SK-N-SH treated with all-trans-retinoic acid at 6 μM for 48 hours (cell line): ENCODE measurements at regions not wholly inside any gene's neighbourhood (a gene's known extent, or its start where the extent isn't known, plus 50 kb on each side); places are given as distances from the start of the nearest gene placed in this dataset.

ENCODE experiments used
- ARNTL ChIP-seq: fragments of 450-650 bp; formaldehyde crosslinking; IDR thresholded peaks from 2 replicates; pipeline ENCODE4 v1.5.0; 2020; ENCODE audit warnings: low read depth, mild to moderate bottlenecking, moderate library complexity, borderline replicate concordance
- CSDC2 ChIP-seq: fragments of 250-450 bp; sonication (Bioruptor Pico); IDR thresholded peaks from 2 replicates; pipeline ENCODE4 v1.5.0; 2020; ENCODE audit warnings: mild to moderate bottlenecking, moderate library complexity
- ESRRG ChIP-seq: fragments of 250-450 bp; sonication (Bioruptor Pico); IDR thresholded peaks from 2 replicates; pipeline ENCODE4 v1.6.1; 2021; ENCODE audit warnings: mild to moderate bottlenecking
- POU6F1 ChIP-seq: fragments of 250-450 bp; sonication (Bioruptor Pico); IDR thresholded peaks from 2 replicates; pipeline ENCODE4 v1.8.0; 2021; ENCODE audit warnings: low read depth, mild to moderate bottlenecking, moderate library complexity, borderline replicate concordance
- RARB ChIP-seq: fragments of 250-450 bp; sonication (Bioruptor Pico); IDR thresholded peaks from 2 replicates; pipeline ENCODE4 v1.8.0; 2021; ENCODE audit warnings: mild to moderate bottlenecking, moderate library complexity
- SNAI2 ChIP-seq: fragments of 250-450 bp; sonication (Bioruptor Pico); IDR thresholded peaks from 2 replicates; pipeline ENCODE4 v1.5.0; 2020; ENCODE audit warnings: mild to moderate bottlenecking, moderate library complexity
- ZC3H10 ChIP-seq: fragments of 250-450 bp; sonication (Bioruptor Pico); IDR thresholded peaks from 2 replicates; pipeline ENCODE4 v1.5.1; 2021; ENCODE audit warnings: mild to moderate bottlenecking, moderate library complexity
- ZFP30 ChIP-seq: fragments of 450-650 bp; formaldehyde crosslinking; IDR thresholded peaks from 2 replicates; pipeline ENCODE4 v1.5.0; 2022; ENCODE audit warnings: mild to moderate bottlenecking, moderate library complexity
- ZNF565 ChIP-seq: fragments of 450-650 bp; formaldehyde crosslinking; conservative IDR thresholded peaks from 2 replicates; pipeline ENCODE4 v1.5.0; 2020; ENCODE audit warnings: low read depth, mild to moderate bottlenecking, moderate library complexity

DNA sequence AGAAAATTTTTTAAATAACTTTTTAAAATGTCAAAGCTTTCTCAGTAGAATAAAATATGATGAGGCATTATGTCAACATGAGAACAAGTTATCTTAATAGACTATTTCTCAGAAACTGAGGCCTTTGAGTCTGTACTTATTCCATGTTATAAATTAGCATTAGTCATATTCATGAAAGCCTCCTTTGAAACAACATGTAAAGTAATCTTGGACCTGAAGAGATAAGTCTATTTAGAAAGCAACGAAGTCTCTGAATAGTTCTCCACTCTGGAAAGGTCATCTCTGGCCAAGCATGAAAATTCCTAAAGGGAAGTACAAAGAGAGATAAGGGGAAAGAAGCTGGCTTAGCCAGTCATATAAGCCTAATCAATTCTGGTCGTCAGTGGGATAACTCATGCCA, 150.8 kb downstream of the CYB561 start:
- no peak for TF ChIP-seq POU6F1 (CRISPR knock-in tag)
- no peak for TF ChIP-seq ZFP30 (CRISPR knock-in tag)
- no peak for TF ChIP-seq ZNF565
- no peak for TF ChIP-seq ZC3H10 (CRISPR knock-in tag)
- TF ChIP-seq ARNTL (CRISPR knock-in tag): no peak
- no peak for TF ChIP-seq CSDC2 (CRISPR knock-in tag)
- no peak for TF ChIP-seq ESRRG (CRISPR knock-in tag)
- TF ChIP-seq SNAI2 (CRISPR knock-in tag): no peak
- TF ChIP-seq RARB (CRISPR knock-in tag): no peak
